Adrenal gland (tissue), 9 donors: ENCODE measurements at regions not wholly inside any gene's neighbourhood (a gene's known extent, or its start where the extent isn't known, plus 50 kb on each side); places are given as distances from the start of the nearest gene placed in this dataset.

ENCODE experiments used
- DNase-seq, 7 donors: peaks; one replicate each; pipeline ENCODE4 v3.0.0-alpha.2; 2019 to 2020
- H3K27ac ChIP-seq, 5 donors: fragments of 200-600 bp; sonication (generic) in 4 of 5; 1 replicate in 3 of 5; 2 replicates in 2 of 5; pipeline versions ENCODE4 v1.5.1 to v1.8.0; 2016 to 2020; ENCODE audit warnings: mild to moderate bottlenecking in 1 of 5
- H3K27me3 ChIP-seq: fragments of 200-600 bp; 2 replicates; pipeline ENCODE4 v1.8.0; 2021
- H3K36me3 ChIP-seq, 2 donors: fragments of 200-600 bp; replicated peaks in 1 of 2; 1 replicate in 1 of 2; 2 replicates in 1 of 2; pipeline versions ENCODE4 v1.5.1 to v1.8.0; 2018 to 2022
- H3K4me1 ChIP-seq, 2 donors: fragments of 200-600 bp; replicated peaks in 1 of 2; 1 replicate in 1 of 2; 2 replicates in 1 of 2; pipeline versions ENCODE4 v1.5.1 to v1.8.0; 2018 to 2021
- H3K4me3 ChIP-seq, 4 donors: fragments of 200-600 bp; sonication (generic) in 3 of 4; one replicate each; pipeline ENCODE4 v1.5.1; 2016 to 2018
- H3K9me3 ChIP-seq, 3 donors: fragments of 200-600 bp; sonication (generic) in 1 of 3; replicated peaks in 1 of 3; 1 replicate in 2 of 3; 2 replicates in 1 of 3; pipeline versions ENCODE4 v1.5.1 to v1.8.0; 2016 to 2021
- CTCF ChIP-seq, 6 experiments: fragments of 450-650 bp in 4 of 6; fragments of 200-600 bp in 2 of 6; sonication (generic) in 1 of 6; IDR thresholded peaks; 1 replicate in 5 of 6; 2 replicates in 1 of 6; pipeline versions ENCODE4 v1.5.1 to v1.8.0; 2016 to 2021; ENCODE audit warnings: antibody characterized with exemption in 6 of 6, mild to moderate bottlenecking in 2 of 6, moderate library complexity in 1 of 6
- POLR2A ChIP-seq, 2 donors: fragments of 450-650 bp; IDR thresholded peaks; one replicate each; pipeline ENCODE4 v1.6.1; 2017; ENCODE audit warnings: antibody characterized with exemption in 2 of 2, mild to moderate bottlenecking in 2 of 2, moderate library complexity in 1 of 2
- WGBS, 4 donors: extraction: QIAGEN DNeasy Blood & Tissue Kit in 2 of 4; methylation state at CpG; one replicate each; pipeline versions ENCODE4 v1.1.5 to v1.1.7; 2013 to 2017; 5-methylcytosine and 5-hydroxymethylcytosine counted together
- intact Hi-C, 2 donors: fragments of 100-400 bp; cut with DNase I; formaldehyde crosslinking; loops; one replicate each; pipeline versions ENCODE4 v1.14.1 to v1.15.0; 2022 to 2023
- donor health status: healthy with polysubstance abuse.
- donor health status: Bipolar disorder and iron deficiency.
- donor health status: DM: yes; HTN: yes; CAD: no.
- donor health status: DM: no; HTN: no; CAD: no.
- donor health status: DM: no; HTN: no; CAD: no.

- no peaks in the 10 kb centered on the region for H3K27me3 ChIP-seq
- no peak for DNase-seq
- intact Hi-C loops = loop anchor here in 1 of 2 donors (10.0 kb wide), 1 partner anchor 200 kb away; the partner anchor contains the start of gene DYRK2
- peaks cover 8 to 10% of the 10 kb centered on the region in 2 donors for H3K4me1 ChIP-seq
- H3K27ac ChIP-seq = no peak overlapping the region
- WGBS, 4 donors = 73 to 91% (median 81%) methylated on average over 5 of the region's 5 CpGs
- H3K9me3 ChIP-seq = no peaks in the 10 kb centered on the region
- no peaks in the 10 kb centered on the region for H3K36me3 ChIP-seq
- H3K4me3 ChIP-seq = no peak overlapping the region
- TF ChIP-seq CTCF (IDR thresholded peaks at IDR 0.05) (no peak), POLR2A (IDR thresholded peaks at IDR 0.05) (no peak)
Observed at GRCh38 chr12:67444542-67444941, 175.4 kb downstream of the CAND1 start.

GRCh38 chr12:67446716-67447115 lies 177.6 kb downstream of the CAND1 start:
- intact Hi-C loops = loop anchor here in 1 of 2 donors (10.0 kb wide), 1 partner anchor 198 kb away; the partner anchor contains the start of gene DYRK2
- Histone ChIP-seq H3K4me1 (peaks cover 8 to 16% of the 10 kb centered on the region in 2 donors), H3K9me3 (no peaks in the 10 kb centered on the region), H3K4me3 (no peak overlapping the region), H3K36me3 (no peaks in the 10 kb centered on the region), H3K27ac (no peak overlapping the region), H3K27me3 (no peaks in the 10 kb centered on the region)
- WGBS, 4 donors = 72 to 99% (median 91%) methylated on average over 5 of the region's 5 CpGs
- no peak for DNase-seq
- TF ChIP-seq POLR2A (IDR thresholded peaks at IDR 0.05) (no peak), CTCF (IDR thresholded peaks at IDR 0.05) (no peak)

- Histone ChIP-seq H3K9me3 (no peaks in the 10 kb centered on the region), H3K27me3 (no peaks in the 10 kb centered on the region), H3K27ac (no peak overlapping the region), H3K36me3 (no peaks in the 10 kb centered on the region), H3K4me3 (no peak overlapping the region), H3K4me1 (peaks cover 5 to 11% of the 10 kb centered on the region in 2 donors)
- no peak for DNase-seq
- TF ChIP-seq POLR2A (IDR thresholded peaks at IDR 0.05) = no peak
- no peak for TF ChIP-seq CTCF (IDR thresholded peaks at IDR 0.05)
- intact Hi-C loops = loop anchor here in 1 of 2 donors (10.0 kb wide), 1 partner anchor 198 kb away; the partner anchor contains the start of gene DYRK2
Observed at GRCh38 chr12:67447180-67447579, 178.0 kb downstream of the CAND1 start.

GRCh38 chr12:67449591-67450052 lies 180.5 kb downstream of the CAND1 start:
- Histone ChIP-seq H3K9me3 (no peaks in the 10 kb centered on the region), H3K4me1 (peaks cover 0 to 5% of the 10 kb centered on the region in 2 donors), H3K27me3 (no peaks in the 10 kb centered on the region), H3K4me3 (no peak overlapping the region), H3K27ac (no peak overlapping the region), H3K36me3 (no peaks in the 10 kb centered on the region)
- 72 to 87% (median 77%) methylated on average over 6 of the region's 6 CpGs for WGBS, 4 donors
- DNase-seq = no peak
- intact Hi-C loops = loop anchor here in 1 of 2 donors (10.0 kb wide), 1 partner anchor 195 kb away; the partner anchor contains the start of gene DYRK2
- TF ChIP-seq CTCF (IDR thresholded peaks at IDR 0.05) (no peak), POLR2A (IDR thresholded peaks at IDR 0.05) (no peak)
